CD1c-positive myeloid dendritic cell (primary cell): ENCODE measurements at regions not wholly inside any gene's neighbourhood (a gene's known extent, or its start where the extent isn't known, plus 50 kb on each side); places are given as distances from the start of the nearest gene placed in this dataset.
"Not testable (repeated sequence)": the region's sequence is repeated elsewhere in the genome, so short reads cannot be mapped to it uniquely, and the experiment has no call there.

ENCODE experiments used
- DNase-seq: peaks from one replicate; pipeline ENCODE4 v3.0.0-alpha.2; 2016; ENCODE audit errors: extremely low spot score

DNA sequence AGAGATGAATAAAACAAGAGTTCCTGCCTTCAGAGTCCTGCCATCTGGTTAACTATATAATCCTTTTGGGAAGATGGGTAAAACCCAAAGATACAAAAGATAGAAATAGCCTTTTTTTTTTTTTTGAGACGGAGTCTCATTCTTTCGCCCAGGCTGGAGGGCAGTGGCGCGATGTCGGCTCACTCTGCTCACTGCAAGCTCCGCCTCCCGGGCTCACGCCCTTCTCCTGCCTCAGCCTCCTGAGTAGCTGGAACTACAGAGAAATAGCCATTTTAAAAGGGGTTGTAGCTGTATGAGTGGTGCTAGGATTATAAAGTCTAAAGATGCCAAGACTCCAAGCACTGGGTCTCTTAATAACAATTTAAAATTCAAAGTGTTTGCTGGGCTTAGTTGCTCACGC lies 97.2 kb downstream of the KDR start:
- DNase-seq, result no peak

DNA sequence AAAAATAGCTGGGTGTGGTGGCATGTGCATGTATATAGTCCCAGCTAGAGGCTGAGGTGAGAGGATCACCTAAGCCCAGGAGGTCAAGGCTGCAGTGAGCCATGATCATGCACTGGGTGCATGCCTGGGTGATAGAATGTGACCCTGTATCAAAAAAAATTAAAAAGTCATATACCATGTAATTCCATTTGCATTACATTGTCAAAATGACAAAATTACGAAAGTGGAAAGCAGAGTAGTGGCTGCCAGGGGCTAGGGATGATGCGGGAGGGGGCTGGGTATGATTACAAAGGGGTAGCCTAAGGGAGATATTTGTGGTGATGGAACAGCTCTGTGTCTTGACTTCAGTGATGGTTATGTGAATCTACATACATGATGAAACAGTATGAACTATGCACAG lies 97.8 kb downstream of the KDR start:
- DNase-seq, result no peak

DNA sequence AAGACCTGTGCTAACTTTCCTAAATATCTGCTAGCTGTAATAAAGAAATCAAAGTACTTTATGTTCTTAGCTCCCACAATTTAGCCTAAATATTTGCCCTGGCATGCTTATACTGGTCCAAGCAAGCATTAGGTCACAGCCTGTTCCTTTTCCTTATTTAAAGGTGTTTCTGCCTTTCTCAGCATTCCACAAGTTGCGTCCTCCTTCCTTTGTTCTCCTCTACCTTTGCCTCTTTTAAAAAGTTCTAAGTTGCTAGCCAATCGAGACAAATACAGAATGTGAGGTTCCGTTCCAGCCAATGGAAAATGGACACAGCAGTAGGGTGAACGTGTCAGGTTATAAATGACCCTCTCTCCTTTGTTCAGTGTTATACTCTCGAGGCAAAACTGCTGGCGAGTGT lies 99.9 kb downstream of the KDR start:
- DNase-seq, result not testable (repeated sequence)

- DNase-seq, result no peak
Observed at GRCh38 chr4:55023030-55023429, 102.4 kb downstream of the KDR start.

- no peak for DNase-seq
Observed at GRCh38 chr4:55021214-55021613, 104.2 kb downstream of the KDR start.

DNA sequence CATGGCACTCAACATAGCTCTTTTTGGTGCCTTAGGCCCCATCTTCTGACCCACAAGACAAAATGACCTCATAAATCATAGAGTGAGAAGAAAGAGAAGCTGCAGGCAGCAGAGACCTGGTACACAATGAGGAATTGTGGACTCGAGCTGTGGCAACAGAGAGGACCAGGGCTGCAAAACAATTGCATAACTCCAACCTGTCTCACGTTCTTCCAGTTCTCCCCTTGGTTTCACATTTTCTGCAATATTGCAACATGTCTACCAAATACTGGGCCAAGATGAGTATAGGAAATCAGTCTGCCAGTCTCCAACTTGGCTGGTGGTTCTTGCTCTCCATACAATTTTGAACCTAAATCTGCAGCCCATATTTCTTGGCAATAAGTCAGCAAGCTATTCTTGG lies 105.3 kb downstream of the KDR start:
- no peak for DNase-seq

DNA sequence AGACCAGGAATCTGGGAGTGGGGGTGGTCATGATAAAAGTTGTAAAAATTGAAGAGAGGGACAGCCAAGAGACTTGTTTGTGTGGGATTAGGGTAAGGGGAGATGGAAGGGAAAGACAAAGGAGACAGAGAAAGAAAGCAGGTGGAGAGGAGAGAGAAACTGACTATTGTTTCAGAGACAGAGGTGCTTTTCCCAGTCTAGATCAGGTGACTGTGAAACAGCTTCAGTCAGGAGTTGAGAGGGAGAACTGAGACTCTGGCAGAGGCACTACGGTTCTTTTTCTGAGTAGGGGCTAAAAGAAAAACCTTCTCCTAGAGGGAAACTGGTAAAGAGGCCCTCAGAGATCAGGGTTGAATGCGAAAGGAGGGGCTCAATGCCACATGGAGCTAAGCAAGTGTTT lies 106.4 kb downstream of the KDR start:
- no peak for DNase-seq

DNA sequence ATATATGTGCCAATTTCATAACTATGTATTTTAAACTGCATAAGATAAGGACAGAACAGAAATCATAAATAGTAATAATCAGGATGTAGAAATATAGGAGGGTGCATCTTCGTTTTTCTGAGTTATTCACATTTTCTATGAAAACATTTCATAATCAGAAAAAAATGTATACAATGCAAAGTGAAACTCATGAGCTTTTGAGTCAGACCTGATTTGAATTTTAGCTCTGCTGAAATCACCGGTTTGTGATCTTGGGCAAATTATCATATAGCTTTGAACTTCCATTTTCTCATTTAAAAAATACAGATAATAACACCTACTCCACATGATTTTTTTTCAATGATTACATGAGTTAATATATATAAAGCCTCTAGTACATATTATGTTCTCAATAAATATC lies 106.9 kb downstream of the KDR start:
- no peak for DNase-seq

GRCh38 chr4:55017406-55017805 lies 108.0 kb downstream of the KDR start:
- DNase-seq, result no peak

DNA sequence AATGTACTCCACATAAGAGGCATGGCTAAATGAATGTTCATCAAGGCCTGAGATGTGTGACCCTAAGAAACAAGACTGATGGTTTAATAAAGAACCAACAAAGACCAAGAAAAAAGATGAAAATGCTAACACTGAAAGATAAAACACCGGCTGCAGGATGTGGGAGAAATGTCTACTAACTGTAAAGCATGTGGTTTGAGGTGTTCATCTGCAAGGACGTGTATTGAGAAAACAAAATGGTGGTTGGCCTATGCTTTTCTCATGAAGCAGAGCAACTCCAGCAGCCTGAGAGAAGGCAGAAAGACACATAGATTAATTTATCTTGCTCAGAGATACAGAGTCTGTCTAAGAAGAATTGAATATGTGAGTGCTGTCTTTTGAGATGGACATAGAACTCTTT lies 109.3 kb downstream of the KDR start:
- DNase-seq, result no peak

DNA sequence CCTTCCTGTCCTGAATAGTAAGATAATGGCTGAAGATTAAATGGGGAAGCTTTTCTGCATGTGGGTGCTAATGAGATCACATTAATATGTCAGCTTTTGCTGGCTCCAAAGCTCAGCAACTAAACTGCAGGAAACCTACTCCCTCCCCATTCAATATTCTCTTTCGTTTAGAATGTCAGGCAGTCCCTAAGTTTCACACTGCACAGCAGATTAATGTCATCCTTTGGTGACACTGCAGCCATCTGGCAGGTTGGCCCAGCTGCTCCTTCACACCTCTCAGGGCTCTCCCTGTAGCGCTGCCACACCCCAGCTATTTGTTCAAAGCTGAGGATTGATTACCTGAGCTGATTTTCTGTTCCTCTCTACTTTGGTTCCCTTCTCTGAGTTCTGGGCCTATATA lies 110.5 kb downstream of the KDR start:
- DNase-seq, result no peak

DNA sequence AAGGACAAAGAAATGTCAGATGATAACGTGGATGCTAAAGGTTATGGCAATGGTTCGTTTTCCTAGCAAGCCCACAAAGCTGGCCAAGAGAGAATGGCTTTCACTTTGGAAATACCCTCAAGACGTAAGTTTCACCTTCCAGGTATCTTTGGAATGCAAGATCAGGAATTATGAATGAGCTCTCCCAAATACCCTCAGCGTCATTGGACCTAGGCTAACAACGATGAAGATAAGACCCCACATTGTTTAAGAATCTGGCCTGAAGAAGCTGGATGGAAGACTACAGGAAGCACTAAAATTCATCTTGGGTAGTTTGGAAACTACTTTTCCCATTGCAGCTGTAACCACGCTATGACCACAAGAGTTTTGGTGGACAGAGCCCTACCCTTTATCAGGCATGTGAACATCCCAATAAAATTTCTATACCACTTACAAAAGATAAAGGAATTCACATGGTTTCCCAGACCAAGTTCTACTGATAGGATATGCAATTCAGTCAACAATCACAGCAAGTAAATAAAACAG lies 111.9 kb downstream of the KDR start:
- no peak for DNase-seq

GRCh38 chr4:55012363-55013230 lies 112.8 kb downstream of the KDR start:
- DNase-seq, result no peak

DNA sequence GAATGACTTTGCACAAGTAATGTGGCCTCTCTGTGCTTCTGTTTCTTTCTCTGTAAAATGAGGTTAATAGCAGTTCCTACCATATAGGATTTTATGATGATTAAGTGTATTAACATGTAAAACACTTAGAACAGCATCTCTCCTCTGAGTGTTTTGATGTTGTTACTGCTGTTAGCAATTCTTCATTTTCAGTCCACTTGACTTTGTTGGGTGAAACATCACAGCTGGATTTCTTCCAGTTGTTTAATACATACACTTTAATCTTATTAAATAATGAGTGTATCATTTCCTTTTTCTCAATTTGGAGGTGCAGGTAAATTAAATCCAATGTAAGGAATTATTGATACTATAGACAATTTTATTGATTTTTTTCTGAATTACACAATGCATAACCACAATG lies 113.6 kb downstream of the KDR start:
- no peak for DNase-seq

GRCh38 chr4:55010550-55010949 lies 114.8 kb downstream of the KDR start:
- DNase-seq, result no peak

DNA sequence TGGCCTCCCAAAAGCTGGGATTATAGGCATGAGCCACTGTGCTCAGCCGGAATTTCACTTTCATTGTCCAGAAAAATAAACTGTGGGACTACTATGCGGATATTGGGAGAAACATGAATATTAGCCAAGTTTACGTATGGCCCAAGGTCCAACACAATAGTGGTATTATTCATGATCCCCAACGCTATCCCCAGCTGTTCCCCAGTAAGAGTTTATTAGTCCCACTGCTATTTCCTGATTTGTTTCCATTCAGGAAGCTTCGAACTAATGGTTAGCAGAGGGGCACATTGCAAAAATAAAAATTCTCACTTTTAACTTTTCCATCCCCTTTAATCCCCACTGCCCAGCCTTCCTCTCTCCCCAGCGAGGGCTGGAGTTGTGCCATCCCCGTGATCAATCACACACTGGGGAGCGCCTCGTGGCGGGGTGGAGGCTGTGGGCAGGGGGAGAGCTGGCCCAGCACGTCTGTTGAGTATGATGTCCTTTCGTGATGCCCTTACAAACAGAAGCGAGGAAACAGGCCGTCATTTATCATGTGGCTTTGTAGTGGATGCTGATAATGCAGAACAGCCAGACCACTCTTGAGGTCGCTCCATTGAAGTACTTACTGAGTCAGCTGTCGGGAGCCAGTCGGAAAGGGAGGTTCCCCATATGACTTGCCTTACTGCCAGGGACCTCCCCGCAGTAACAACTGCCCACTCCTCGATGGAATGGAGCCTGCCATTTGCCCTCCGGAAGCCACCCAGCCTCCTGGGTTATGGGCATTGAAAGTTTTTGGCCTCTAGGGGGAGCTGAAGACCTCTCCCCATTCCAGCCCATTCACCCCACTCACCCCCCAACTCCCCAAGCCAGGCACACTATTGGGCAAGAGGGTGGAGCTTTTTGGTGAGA lies 117.0 kb downstream of the KDR start:
- no peak for DNase-seq

GRCh38 chr4:55005910-55006309 lies 119.5 kb downstream of the KDR start:
- no peak for DNase-seq

DNA sequence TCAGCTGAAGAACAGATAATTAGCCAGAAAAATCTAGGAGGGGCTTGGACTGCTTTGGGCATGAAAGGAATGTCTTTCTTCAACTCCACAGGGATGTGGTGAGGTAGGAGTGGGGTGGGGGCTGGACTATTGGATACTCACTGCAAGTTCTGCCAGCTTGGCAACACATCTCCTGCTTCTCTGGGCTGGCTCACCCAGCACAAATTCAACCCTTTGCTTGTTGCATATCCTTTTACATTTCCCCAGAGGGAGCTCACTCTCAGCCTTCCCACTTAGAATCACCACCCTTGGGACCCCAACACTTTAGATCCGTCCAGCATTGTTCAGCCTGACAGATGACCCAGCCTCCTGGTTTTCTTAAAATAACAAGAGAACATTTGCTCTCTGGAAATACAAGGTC lies 120.6 kb downstream of the KDR start:
- no peak for DNase-seq

DNA sequence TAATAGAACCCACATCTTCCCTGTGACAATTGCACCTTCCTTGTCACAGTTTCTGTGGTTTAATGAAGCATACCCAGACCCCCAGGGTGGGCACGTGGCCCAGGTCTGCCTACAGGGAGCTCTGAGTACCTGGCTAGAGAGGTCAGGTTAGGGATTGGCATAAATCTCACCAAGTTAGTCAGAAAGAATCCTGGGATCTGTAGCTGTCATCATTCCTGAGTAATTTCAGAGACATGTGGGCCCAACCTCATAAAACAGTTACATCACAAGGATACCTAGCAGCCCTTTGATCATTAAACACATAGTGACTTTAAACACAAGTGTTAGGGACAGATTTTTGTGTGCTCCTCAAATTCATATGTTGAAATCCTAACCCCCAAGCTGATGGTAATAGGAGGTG lies 123.0 kb downstream of the KDR start:
- DNase-seq, result no peak

DNA sequence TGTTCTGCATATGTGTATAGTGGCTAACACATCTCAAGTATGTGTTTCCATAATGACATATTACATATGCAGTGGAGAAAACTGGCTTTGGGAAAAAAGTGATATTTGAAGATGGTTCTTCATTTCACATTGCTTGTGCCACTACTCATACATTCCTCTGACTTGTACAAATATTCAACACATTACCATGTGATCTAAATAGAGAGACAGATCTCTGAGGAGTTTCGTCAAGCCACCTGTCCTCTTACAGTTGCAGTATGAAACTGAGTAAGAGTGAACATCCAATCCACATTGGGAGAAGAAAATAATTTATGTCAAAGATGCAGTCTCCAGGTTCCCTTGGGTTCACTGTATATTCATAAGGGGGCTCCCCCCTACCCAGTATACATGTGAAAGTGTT lies 123.9 kb downstream of the KDR start:
- no peak for DNase-seq

DNA sequence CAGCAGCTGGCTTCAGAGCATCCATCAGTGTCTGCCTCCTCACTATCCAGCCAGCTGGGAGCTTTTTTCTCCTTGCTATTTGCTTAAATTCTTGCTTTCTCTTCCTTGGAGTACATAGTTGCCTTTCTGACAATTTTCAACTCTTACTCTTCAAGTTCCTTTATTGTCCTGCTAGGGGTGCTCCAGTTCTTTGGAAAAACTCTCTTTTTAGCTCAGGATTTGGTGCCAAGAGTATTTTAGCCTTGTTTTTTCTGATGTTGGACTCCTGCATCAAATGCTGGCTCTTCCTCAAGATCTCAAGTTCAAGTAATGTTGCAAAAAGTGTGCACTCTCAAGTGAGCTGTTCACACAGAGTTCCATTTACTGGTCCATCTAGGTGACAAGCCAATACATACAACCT lies 126.4 kb downstream of the KDR start:
- DNase-seq, result no peak

GRCh38 chr4:54993473-54994026 lies 131.8 kb downstream of the KDR start:
- not testable (repeated sequence) for DNase-seq
